Activated CD4-positive, alpha-beta T cell treated with anti-CD3 and anti-CD28 coated beads for 36 hours (primary cell): ENCODE measurements at regions not wholly inside any gene's neighbourhood (a gene's known extent, or its start where the extent isn't known, plus 50 kb on each side); places are given as distances from the start of the nearest gene placed in this dataset.
"Not testable (repeated sequence)": the region's sequence is repeated elsewhere in the genome, so short reads cannot be mapped to it uniquely, and the experiment has no call there.

Source experiments
- ATAC-seq: fragments of 200-7000 bp; cut with Tn5 transposase; one replicate; pipeline ENCODE4 v1.10.0; 2021; ENCODE audit warnings: mild to moderate bottlenecking, moderate library complexity
- CTCF ChIA-PET: fragments of 350-600 bp; sonication (Branson Sonifier 250); formaldehyde crosslinking; loops from one replicate; lab custom pipeline; 2021; ENCODE audit warnings: antibody characterized with exemption; lab: Charles Lee
- POLR2A ChIA-PET: fragments of 350-600 bp; sonication (Branson Sonifier 250); formaldehyde crosslinking; loops from one replicate; lab custom pipeline; 2021; ENCODE audit warnings: antibody characterized with exemption, inconsistent platforms; lab: Charles Lee
- DNase-seq: peaks from one replicate; pipeline ENCODE4 v3.0.0-alpha.2; 2020
- H3K27ac Mint-ChIP-seq: one replicate; pipeline ENCODE4 v1.8.0; 2021; ENCODE audit warnings: mixed read lengths
- H3K27me3 Mint-ChIP-seq: one replicate; pipeline ENCODE4 v1.8.0; 2021; ENCODE audit warnings: mixed read lengths
- H3K36me3 Mint-ChIP-seq: one replicate; pipeline ENCODE4 v1.8.0; 2021; ENCODE audit warnings: low read depth, mixed read lengths
- H3K4me1 Mint-ChIP-seq: one replicate; pipeline ENCODE4 v1.8.0; 2021; ENCODE audit warnings: mixed read lengths
- H3K4me3 Mint-ChIP-seq: one replicate; pipeline ENCODE4 v1.8.0; 2021; ENCODE audit warnings: mild to moderate bottlenecking, moderate library complexity, mixed read lengths
- H3K9me3 Mint-ChIP-seq: one replicate; pipeline ENCODE4 v1.8.0; 2021; ENCODE audit warnings: low read depth, mixed read lengths
- intact Hi-C, 2 experiments: fragments of 100-400 bp; cut with DNase I in 1 of 2; cut with micrococcal nuclease in 1 of 2; formaldehyde crosslinking; loops; one replicate each; pipeline versions ENCODE4 v1.14.2 to v1.15.1; 2022 to 2024; cut with DNase I, micrococcal nuclease

DNA sequence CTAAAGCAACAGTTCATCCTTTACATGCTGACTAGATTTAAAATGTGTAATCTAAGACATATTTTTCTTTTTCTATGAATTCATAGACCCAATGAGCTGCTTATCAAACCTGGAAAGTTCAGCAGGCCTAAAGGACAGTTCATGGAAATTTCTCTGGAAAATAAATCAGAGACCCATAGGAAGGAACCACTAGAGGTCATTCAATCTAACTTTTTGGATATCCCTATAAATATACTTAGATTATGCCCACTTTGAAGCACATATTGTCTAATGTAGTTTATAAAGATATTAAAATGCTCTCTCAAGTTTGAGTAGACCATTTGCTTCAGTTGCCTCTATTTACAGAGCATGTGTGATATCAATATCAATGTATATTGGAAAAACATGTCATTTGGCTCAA, 473.0 kb downstream of the FAT4 start:
- ChIA-PET CTCF (no interaction called here), POLR2A (no interaction called here)
- Mint-ChIP-seq H3K9me3 (no peaks in the 10 kb centered on the region), H3K36me3 (no peaks in the 10 kb centered on the region), H3K4me1 (no peaks in the 10 kb centered on the region), H3K27ac (no peak overlapping the region), H3K4me3 (no peak overlapping the region), H3K27me3 (no peaks in the 10 kb centered on the region)
- intact Hi-C loops, result no loop called here
- no peak for DNase-seq
- no peak for ATAC-seq

DNA sequence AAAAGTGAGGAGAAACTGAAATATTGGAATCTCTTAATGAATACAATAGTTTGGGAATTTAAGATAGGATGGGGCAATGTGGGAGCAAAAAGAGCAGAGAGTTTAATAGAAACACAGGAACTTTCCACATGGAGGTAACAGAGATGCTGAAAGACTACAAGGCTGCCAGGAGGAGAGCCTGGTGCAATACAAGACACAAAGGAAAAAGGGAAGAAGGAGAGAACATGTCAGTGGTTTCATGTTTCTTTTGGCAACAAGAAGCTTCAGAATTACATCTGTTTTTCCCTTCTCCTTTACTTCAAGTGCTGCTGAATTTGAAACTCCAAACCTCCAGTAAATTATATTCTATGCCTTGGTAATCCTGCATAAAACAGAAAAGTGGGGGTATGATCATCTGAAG, 474.3 kb downstream of the FAT4 start:
- Mint-ChIP-seq H3K4me1 (no peaks in the 10 kb centered on the region), H3K9me3 (peaks cover 5% of the 10 kb centered on the region), H3K4me3 (no peak overlapping the region), H3K36me3 (no peaks in the 10 kb centered on the region), H3K27ac (no peak overlapping the region), H3K27me3 (no peaks in the 10 kb centered on the region)
- ATAC-seq (no peak), DNase-seq (no peak)
- ChIA-PET CTCF (no interaction called here), POLR2A (no interaction called here)
- intact Hi-C loops, result no loop called here

DNA sequence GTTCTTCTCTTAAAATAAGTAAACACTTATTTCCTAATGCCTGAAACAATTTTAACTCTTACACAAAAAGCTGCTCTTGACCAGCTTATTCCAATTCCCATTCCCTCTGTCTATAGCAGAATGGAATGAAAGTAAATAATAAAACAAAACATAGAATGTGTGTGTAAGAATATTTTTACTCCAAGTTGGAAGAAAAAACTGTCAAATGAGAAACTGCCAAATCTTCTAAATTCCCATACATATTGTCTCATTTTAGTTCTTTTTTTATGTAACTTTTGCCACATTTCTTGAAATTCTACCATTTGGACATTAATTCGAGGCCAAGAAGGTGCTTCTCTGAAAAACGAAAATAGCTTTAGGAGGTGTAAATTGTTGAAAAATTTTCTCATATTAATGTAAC, 477.1 kb downstream of the FAT4 start:
- POLR2A ChIA-PET, result no interaction called here
- no peak overlapping the region for H3K4me3 Mint-ChIP-seq
- intact Hi-C loops, result no loop called here

DNA sequence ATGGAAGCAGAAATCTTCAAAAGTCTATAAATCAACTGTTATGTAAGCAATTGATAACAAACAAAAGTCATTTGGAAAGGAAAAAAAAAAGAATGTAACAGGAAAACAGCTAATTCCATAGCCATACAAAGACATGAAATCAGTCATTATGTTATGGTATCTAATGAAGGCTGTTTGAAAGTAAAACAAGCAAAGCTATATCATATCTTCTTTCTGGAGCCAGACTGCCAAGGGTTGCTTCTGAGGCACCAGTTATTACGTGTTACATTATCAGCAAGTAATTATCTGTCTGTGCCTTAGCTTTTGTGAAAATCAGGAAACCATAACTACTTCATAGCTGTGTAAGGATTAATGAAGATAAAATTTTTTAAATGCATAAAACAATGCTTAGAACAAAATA, 480.2 kb downstream of the FAT4 start:
- CTCF ChIA-PET, result no interaction called here
- ATAC-seq (no peak), DNase-seq (no peak)
- H3K27ac Mint-ChIP-seq, result no peak overlapping the region
- POLR2A ChIA-PET, result no interaction called here
- H3K9me3 Mint-ChIP-seq, result peaks cover 6% of the 10 kb centered on the region
- H3K27me3 Mint-ChIP-seq, result no peaks in the 10 kb centered on the region
- intact Hi-C loops, result no loop called here
- H3K36me3 Mint-ChIP-seq, result no peaks in the 10 kb centered on the region
- H3K4me3 Mint-ChIP-seq, result no peak overlapping the region
- no peaks in the 10 kb centered on the region for H3K4me1 Mint-ChIP-seq

More for the DNA sequence above, 477.1 kb downstream of the FAT4 start:
- Mint-ChIP-seq H3K27me3 (no peaks in the 10 kb centered on the region), H3K36me3 (no peaks in the 10 kb centered on the region), H3K4me1 (no peaks in the 10 kb centered on the region), H3K27ac (no peak overlapping the region), H3K9me3 (peaks cover 6% of the 10 kb centered on the region)
- no peak for ATAC-seq
- CTCF ChIA-PET, result no interaction called here
- no peak for DNase-seq

DNA sequence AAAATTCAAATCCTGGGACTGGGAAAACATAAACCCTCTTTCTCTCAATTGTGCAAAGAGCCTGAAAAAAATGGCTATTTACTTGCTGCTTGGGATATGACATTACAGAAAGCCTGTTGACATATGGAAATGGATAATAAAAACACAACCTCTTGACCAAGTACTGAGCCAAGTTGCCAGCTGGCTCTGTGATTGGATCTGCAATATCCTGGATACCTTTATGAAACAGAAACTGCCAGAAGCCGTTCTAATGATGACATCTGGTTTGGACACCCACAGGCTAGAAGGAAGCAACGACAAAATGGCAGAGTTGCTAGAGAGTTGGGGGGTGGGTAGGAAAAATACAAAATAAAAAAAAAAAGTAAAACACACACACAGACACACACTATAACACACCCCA, 481.4 kb downstream of the FAT4 start:
- Mint-ChIP-seq H3K9me3 (peaks cover 6% of the 10 kb centered on the region), H3K27ac (no peak overlapping the region), H3K36me3 (no peaks in the 10 kb centered on the region), H3K4me1 (no peaks in the 10 kb centered on the region), H3K4me3 (no peak overlapping the region), H3K27me3 (no peaks in the 10 kb centered on the region)
- ATAC-seq (no peak), DNase-seq (no peak)
- intact Hi-C loops, result no loop called here
- POLR2A ChIA-PET, result no interaction called here
- CTCF ChIA-PET, result no interaction called here

DNA sequence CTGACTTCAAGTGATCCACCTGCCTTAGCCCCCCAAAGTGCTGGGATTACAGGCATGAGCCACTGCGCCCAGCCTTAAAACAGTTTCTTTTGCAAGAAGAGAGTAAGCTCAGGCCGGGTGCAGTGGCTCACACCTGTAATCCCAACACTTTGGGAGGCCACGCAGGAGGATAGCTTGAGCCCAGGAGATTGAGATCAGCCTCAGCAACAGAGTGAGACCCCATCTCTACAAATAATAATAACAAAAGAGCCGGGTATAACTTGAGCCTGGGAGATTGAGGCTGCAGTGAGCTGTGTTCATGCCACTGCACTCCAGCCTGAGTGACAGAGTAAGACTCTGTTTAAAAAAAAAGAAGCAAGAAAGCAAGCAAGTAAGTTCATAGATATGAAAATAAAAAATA, 482.9 kb downstream of the FAT4 start:
- H3K27ac Mint-ChIP-seq, POLR2A ChIA-PET, H3K4me1 Mint-ChIP-seq, H3K4me3 Mint-ChIP-seq, ATAC-seq, intact Hi-C loops, H3K9me3 Mint-ChIP-seq, H3K36me3 Mint-ChIP-seq, DNase-seq, H3K27me3 Mint-ChIP-seq: not testable (repeated sequence)
- CTCF ChIA-PET, result interaction anchor here (0.7 kb wide), 1 partner anchor 17 kb away, joined by 3 read pairs; no protein-coding TSS in a partner anchor

DNA sequence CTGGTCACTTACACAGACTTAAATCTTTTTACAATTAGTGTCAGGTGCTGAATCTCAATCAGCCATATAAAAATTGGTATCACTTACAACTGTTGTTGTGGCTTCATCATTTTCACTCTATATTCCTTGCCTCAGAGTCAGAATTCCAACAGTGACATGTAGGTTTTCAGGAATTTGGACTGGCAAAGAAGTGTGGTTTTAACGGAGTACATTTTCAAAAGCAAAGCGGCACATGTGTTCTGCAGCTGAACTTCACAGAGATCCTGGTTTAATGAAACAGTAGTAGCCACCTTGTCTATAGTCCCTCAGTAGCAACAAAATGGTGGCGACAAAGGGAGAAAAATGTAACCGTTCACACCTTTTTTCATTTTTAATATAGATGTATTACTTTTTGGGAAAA, 486.6 kb downstream of the FAT4 start:
- Mint-ChIP-seq H3K27me3 (no peaks in the 10 kb centered on the region), H3K4me1 (no peaks in the 10 kb centered on the region), H3K36me3 (no peaks in the 10 kb centered on the region), H3K9me3 (peaks cover 1% of the 10 kb centered on the region), H3K27ac (no peak overlapping the region), H3K4me3 (no peak overlapping the region)
- intact Hi-C loops, result no loop called here
- ChIA-PET POLR2A (no interaction called here), CTCF (no interaction called here)
- ATAC-seq, result no peak
- no peak for DNase-seq

DNA sequence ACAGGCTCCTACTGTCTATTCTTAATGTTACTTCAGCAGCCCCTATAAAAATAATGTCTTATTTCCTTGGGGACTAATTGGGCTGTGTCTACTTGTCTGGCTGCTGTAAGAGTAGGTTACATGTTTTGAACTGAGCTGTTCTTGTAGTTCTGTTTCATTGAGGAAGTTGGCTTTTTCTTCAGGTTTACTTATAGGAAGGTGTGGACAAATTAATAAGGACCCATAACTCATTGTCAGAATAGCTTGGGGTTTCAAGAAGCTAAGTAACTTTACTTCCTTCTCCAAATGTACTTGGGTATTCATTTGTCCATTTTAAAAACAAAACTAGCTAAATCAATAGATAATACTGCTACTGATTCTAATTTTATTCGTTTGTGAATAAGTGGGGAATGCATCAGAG, 487.2 kb downstream of the FAT4 start:
- ChIA-PET POLR2A (no interaction called here), CTCF (no interaction called here)
- Mint-ChIP-seq H3K27ac (no peak overlapping the region), H3K27me3 (no peaks in the 10 kb centered on the region), H3K4me1 (no peaks in the 10 kb centered on the region), H3K9me3 (peaks cover 1% of the 10 kb centered on the region), H3K36me3 (no peaks in the 10 kb centered on the region), H3K4me3 (no peak overlapping the region)
- DNase-seq (no peak), ATAC-seq (no peak)
- intact Hi-C loops, result no loop called here

DNA sequence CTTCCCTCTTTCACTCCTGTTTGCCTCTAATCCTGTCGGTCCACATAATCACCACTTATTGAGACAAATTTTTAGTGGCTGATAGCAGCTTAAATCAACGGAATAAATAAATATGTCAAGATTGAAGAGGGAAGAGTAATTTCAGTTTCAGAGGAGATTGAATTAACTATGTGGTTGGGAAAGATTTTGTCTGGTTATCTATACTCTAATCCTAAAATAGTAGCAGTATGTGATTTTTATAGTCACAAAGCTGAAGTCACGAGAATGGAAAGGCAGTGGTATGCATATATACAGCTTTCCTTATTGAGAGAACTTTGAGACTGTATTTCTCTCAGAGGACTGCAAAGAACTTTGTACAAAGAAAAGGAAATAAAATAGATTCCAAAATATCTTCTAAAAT, 493.3 kb downstream of the FAT4 start:
- Mint-ChIP-seq H3K27ac (no peak overlapping the region), H3K36me3 (no peaks in the 10 kb centered on the region), H3K27me3 (no peaks in the 10 kb centered on the region), H3K4me1 (no peaks in the 10 kb centered on the region), H3K9me3 (peaks cover 3% of the 10 kb centered on the region), H3K4me3 (no peak overlapping the region)
- ChIA-PET POLR2A (no interaction called here), CTCF (interaction anchor here (0.6 kb wide), 1 partner anchor 73 kb away, joined by 3 read pairs; no protein-coding TSS in a partner anchor)
- no peak for DNase-seq
- ATAC-seq, result no peak
- intact Hi-C loops, result no loop called here

DNA sequence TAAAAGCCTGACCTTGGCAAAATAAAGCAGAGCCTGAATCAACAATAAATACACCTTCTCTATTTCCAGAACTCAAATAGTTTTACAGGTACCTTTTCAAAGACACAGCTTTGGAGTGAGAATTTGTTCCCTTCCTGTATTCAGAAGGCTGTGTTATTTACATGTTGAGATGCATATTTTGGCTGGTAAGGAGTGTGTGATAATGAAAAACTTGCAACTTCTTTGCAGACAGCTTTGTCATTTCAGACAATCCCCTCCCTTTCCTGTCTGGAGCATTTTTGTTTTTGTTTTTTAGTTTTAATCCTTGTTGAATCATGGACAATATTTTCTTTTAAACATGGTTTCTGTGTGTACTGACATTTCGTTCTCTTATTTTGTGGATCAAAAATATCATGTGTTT, 493.8 kb downstream of the FAT4 start:
- H3K27me3 Mint-ChIP-seq, result no peaks in the 10 kb centered on the region
- no peak overlapping the region for H3K4me3 Mint-ChIP-seq
- H3K4me1 Mint-ChIP-seq, result no peaks in the 10 kb centered on the region
- H3K36me3 Mint-ChIP-seq, result no peaks in the 10 kb centered on the region
- intact Hi-C loops, result no loop called here
- ATAC-seq, result no peak
- no peak for DNase-seq
- CTCF ChIA-PET, result no interaction called here
- POLR2A ChIA-PET, result no interaction called here
- no peak overlapping the region for H3K27ac Mint-ChIP-seq
- peaks cover 3% of the 10 kb centered on the region for H3K9me3 Mint-ChIP-seq

DNA sequence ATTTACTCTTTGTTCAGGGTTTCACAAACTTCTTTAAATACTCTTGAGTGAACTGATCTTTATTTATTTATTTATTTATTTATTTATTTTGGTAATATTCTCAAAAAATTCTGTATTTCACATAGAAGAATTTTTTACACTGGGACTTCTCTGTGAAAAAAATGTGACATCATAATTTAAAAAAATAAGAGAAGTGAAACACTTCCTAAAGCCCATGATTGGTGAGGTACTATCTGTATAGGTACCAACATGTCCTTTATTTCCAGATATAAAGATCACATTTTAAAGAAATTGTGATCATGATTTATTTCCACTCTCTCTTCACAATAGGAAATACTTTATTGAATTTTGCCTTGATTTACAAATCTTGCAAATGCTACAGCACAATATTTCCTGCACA, 497.1 kb downstream of the FAT4 start:
- CTCF ChIA-PET, result interaction anchor here (0.6 kb wide), 1 partner anchor 26 kb away, joined by 5 read pairs; no protein-coding TSS in a partner anchor
- POLR2A ChIA-PET, result no interaction called here
- H3K9me3 Mint-ChIP-seq, result peaks cover 3% of the 10 kb centered on the region
- intact Hi-C loops, result no loop called here
- no peak for DNase-seq
- no peaks in the 10 kb centered on the region for H3K4me1 Mint-ChIP-seq
- no peak overlapping the region for H3K4me3 Mint-ChIP-seq
- H3K36me3 Mint-ChIP-seq, result no peaks in the 10 kb centered on the region
- H3K27ac Mint-ChIP-seq, result no peak overlapping the region
- H3K27me3 Mint-ChIP-seq, result no peaks in the 10 kb centered on the region
- no peak for ATAC-seq

DNA sequence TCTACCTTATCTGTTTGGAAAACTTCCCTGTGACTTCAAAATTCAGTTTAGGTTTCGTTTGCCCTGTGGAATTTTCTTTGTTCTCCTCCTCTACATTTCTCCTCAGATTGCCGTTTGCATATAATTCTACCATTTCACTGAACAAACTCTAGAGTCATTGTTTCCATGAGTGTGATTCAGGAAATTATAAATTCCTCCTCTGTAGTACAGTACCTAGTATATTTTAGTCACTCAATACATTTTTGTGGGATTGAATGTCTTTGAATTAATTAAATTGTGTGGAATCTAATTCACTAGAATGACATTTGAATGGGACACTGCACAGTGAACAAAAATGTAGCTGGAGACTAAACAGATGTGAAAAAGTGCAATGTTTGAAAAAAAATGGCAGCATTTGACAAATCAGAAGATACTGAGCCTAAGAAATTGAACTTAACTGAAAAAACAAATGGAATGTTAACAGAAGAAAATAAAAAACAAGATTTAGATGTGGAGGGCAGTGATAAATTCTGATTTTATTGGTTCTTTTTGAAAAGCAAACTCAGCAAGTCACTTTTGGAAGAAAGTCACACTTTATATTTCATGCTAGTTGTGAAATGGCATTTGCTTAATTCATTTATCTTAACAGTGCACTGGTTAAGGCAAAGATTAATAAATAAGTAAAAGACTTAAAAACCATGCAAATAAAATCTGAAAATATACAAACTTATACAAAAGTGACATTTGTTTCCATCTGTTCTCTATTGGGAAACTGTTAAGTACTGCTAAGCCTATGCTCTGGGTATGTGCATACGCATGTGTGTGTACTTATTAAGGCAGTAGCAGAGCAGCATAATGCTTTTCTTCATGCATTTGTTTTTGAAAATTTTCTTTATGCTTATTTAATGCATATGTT, 512.3 kb downstream of the FAT4 start:
- H3K4me1 Mint-ChIP-seq, result no peaks in the 10 kb centered on the region
- intact Hi-C loops, result no loop called here

More for the DNA sequence above, 512.3 kb downstream of the FAT4 start:
- CTCF ChIA-PET, result no interaction called here
- Mint-ChIP-seq H3K27me3 (no peaks in the 10 kb centered on the region), H3K36me3 (no peaks in the 10 kb centered on the region), H3K9me3 (no peaks in the 10 kb centered on the region), H3K27ac (no peak overlapping the region), H3K4me3 (no peak overlapping the region)
- no peak for DNase-seq
- POLR2A ChIA-PET, result interaction anchor here (0.6 kb wide), 1 partner anchor 27 kb away, joined by 3 read pairs; no protein-coding TSS in a partner anchor
- no peak for ATAC-seq
